ENCODE measurements at regions not wholly inside any gene's neighbourhood (a gene's known extent, or its start where the extent isn't known, plus 50 kb on each side); places are given as distances from the start of the nearest gene placed in this dataset.
A peak's percentile ranks its signal among the peaks of the same experiment; 100 is the strongest.

DNA sequence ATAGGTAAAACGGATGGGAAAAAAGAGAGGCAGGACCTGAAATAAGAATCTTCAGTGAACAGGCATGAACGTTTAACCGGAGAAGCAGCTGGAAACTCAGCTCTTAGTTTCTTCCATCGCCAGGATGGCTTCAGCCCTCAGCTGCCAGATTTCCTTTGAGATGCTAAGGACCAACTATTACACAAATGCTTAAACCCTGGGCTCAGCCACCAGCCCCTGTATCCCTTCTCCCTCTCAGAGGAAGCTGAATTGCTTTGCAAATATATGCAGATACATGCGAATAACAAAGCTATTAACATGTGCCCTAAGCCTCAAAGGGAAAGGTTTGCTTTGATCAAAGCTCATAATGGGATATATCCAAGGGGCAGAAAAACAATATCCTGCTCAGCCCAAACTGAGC is 515.1 kb downstream of the OMA1 start:
- peak overlapping the region; percentile 92 for H3K27ac ChIP-seq (ENCODE audit: low read length)
- no CpG with 5 or more reads among the region's 5 CpGs for WGBS (ENCODE audit: insufficient coverage, insufficient read length)
- no peaks in the 10 kb centered on the region for H3K36me3 ChIP-seq (ENCODE audit: control insufficient read depth, insufficient read depth, low read length)
- H3K27me3 ChIP-seq (ENCODE audit: control insufficient read depth, insufficient read depth, low read length): no peaks in the 10 kb centered on the region
- DNase-seq (ENCODE audit: low read depth, low spot score): peak; percentile 75
- no peak overlapping the region for H3K4me3 ChIP-seq (ENCODE audit: low read length)
- peaks cover 10% of the 10 kb centered on the region for H3K4me1 ChIP-seq (ENCODE audit: control insufficient read depth, insufficient read depth, low read length)
- no peaks in the 10 kb centered on the region for H3K9me3 ChIP-seq (ENCODE audit: control insufficient read depth, insufficient read depth, low read length)

DNA sequence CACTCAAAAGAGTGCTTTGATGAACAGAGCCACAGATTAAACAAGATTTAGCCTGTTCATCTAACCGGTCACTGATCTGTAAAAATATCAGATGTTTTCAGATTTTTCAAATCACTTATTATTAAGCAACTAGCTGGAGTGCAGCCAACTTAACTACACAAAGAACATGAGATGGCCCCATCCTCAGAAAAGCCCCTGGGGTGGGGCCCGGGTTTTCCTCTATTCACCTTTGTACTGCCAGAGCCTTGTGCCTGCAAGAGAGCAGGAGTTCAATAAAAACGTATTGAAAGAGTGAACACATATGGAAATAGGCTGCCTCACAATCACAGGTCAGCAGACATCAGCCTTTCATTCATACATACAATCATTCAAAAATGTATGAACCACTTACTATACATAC is 516.1 kb downstream of the OMA1 start:
- WGBS (ENCODE audit: insufficient coverage, insufficient read length): no CpG with 5 or more reads among the region's 3 CpGs
- no peaks in the 10 kb centered on the region for H3K9me3 ChIP-seq (ENCODE audit: control insufficient read depth, insufficient read depth, low read length)
- no peak overlapping the region for H3K4me3 ChIP-seq (ENCODE audit: low read length)
- H3K36me3 ChIP-seq (ENCODE audit: control insufficient read depth, insufficient read depth, low read length): no peaks in the 10 kb centered on the region
- no peaks in the 10 kb centered on the region for H3K27me3 ChIP-seq (ENCODE audit: control insufficient read depth, insufficient read depth, low read length)
- DNase-seq (ENCODE audit: low read depth, low spot score): no peak
- H3K27ac ChIP-seq (ENCODE audit: low read length): peak overlapping the region; percentile 92
- H3K4me1 ChIP-seq (ENCODE audit: control insufficient read depth, insufficient read depth, low read length): peaks cover 10% of the 10 kb centered on the region

- H3K9me3 ChIP-seq (ENCODE audit: control insufficient read depth, insufficient read depth, low read length): no peaks in the 10 kb centered on the region
- DNase-seq (ENCODE audit: low read depth, low spot score): no peak
- H3K36me3 ChIP-seq (ENCODE audit: control insufficient read depth, insufficient read depth, low read length): no peaks in the 10 kb centered on the region
- H3K27me3 ChIP-seq (ENCODE audit: control insufficient read depth, insufficient read depth, low read length): no peaks in the 10 kb centered on the region
- H3K4me3 ChIP-seq (ENCODE audit: low read length): no peak overlapping the region
- H3K4me1 ChIP-seq (ENCODE audit: control insufficient read depth, insufficient read depth, low read length): no peaks in the 10 kb centered on the region; the same call in 1 of the 2 replicates
- WGBS (ENCODE audit: insufficient coverage, insufficient read length): 100% methylated on average over 2 of the region's 3 CpGs
- H3K27ac ChIP-seq (ENCODE audit: low read length): no peak overlapping the region
Measured at GRCh38 chr1:58017641-58018040, 528.9 kb downstream of the OMA1 start.

DNA sequence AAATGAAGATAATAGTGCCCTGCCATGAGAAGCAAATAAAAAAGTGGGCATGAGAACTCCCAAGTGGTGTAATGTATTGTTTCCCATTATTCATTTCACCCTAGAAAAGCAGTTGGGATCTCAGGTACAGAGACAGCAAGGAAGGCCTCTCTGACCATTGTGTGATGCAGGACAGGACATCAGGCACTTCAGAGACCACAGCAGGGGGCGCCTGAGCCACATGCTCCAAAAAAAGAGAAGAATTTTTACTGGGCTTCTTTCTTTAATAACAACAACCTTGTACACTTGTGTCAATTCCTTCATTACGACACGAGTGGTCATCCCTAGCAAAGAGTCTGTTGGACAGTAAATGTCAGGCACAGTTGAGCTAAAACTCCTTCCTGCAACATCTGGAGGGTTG is 533.3 kb downstream of the OMA1 start:
- H3K4me3 ChIP-seq (ENCODE audit: low read length): no peak overlapping the region
- no peaks in the 10 kb centered on the region for H3K36me3 ChIP-seq (ENCODE audit: control insufficient read depth, insufficient read depth, low read length)
- DNase-seq (ENCODE audit: low read depth, low spot score): no peak
- H3K9me3 ChIP-seq (ENCODE audit: control insufficient read depth, insufficient read depth, low read length): no peaks in the 10 kb centered on the region
- H3K27me3 ChIP-seq (ENCODE audit: control insufficient read depth, insufficient read depth, low read length): no peaks in the 10 kb centered on the region
- H3K4me1 ChIP-seq (ENCODE audit: control insufficient read depth, insufficient read depth, low read length): no peaks in the 10 kb centered on the region; the same call in 1 of the 2 replicates
- no CpG with 5 or more reads among the region's 3 CpGs for WGBS (ENCODE audit: insufficient coverage, insufficient read length)
- no peak overlapping the region for H3K27ac ChIP-seq (ENCODE audit: low read length)

DNA sequence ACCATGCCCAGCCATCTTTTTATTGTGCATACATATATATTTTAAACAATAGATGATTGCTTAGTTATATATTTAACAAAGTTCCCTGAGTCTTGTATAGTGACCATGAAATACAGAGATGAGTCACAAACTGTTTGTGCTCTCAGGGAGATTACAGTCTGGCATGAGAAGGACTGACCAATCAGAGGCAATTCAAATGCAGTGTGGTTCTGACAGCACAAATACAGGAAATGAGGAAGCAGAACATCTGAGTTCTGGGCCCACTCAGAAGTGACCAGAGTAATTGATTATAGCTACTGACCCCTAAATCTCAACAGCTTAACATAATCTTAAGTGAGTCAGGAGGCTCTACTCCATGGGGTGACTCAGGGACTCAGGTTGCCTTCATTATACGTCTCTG is 534.5 kb downstream of the OMA1 start:
- no peak for DNase-seq (ENCODE audit: low read depth, low spot score)
- WGBS (ENCODE audit: insufficient coverage, insufficient read length): no CpG with 5 or more reads among the region's 1 CpG
- no peaks in the 10 kb centered on the region for H3K9me3 ChIP-seq (ENCODE audit: control insufficient read depth, insufficient read depth, low read length)

GRCh38 chr1:58006421-58007046 is 540.0 kb downstream of the OMA1 start:
- peak; percentile 83 for DNase-seq (ENCODE audit: low read depth, low spot score)
- no CpG with 5 or more reads among the region's 4 CpGs for WGBS (ENCODE audit: insufficient coverage, insufficient read length)

More for the DNA sequence above, 534.5 kb downstream of the OMA1 start:
- H3K4me1 ChIP-seq (ENCODE audit: control insufficient read depth, insufficient read depth, low read length): no peaks in the 10 kb centered on the region; the same call in 1 of the 2 replicates
- H3K27ac ChIP-seq (ENCODE audit: low read length): no peak overlapping the region
- H3K27me3 ChIP-seq (ENCODE audit: control insufficient read depth, insufficient read depth, low read length): no peaks in the 10 kb centered on the region
- H3K36me3 ChIP-seq (ENCODE audit: control insufficient read depth, insufficient read depth, low read length): no peaks in the 10 kb centered on the region
- H3K4me3 ChIP-seq (ENCODE audit: low read length): no peak overlapping the region

DNA sequence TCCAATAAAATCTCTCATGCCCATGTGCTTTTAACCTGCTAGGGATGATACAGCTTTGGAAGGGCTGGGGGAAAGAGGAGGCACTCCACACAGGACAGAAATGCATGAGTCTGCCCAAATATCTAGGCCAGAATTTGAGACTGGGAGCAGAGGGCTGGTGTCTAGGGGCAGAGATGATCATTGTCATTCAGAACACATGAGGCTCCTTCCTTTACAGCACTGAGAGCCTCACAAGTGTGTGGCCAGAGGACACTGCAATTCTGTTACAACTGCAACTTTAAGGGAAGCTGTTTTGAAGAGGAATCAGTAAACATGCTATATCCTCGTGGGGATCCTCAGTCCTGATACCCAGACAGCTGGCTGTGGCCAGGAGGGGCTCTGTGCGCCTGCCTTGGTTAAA is 541.3 kb downstream of the OMA1 start:
- Histone ChIP-seq H3K4me1 (ENCODE audit: control insufficient read depth, insufficient read depth, low read length) (peaks cover 7% of the 10 kb centered on the region), H3K36me3 (ENCODE audit: control insufficient read depth, insufficient read depth, low read length) (no peaks in the 10 kb centered on the region), H3K4me3 (ENCODE audit: low read length) (no peak overlapping the region), H3K9me3 (ENCODE audit: control insufficient read depth, insufficient read depth, low read length) (no peaks in the 10 kb centered on the region), H3K27ac (ENCODE audit: low read length) (no peak overlapping the region), H3K27me3 (ENCODE audit: control insufficient read depth, insufficient read depth, low read length) (no peaks in the 10 kb centered on the region)
- no CpG with 5 or more reads among the region's 2 CpGs for WGBS (ENCODE audit: insufficient coverage, insufficient read length)
- no peak for DNase-seq (ENCODE audit: low read depth, low spot score)

More at GRCh38 chr1:58006421-58007046, 540.0 kb downstream of the OMA1 start:
- Histone ChIP-seq H3K27ac (ENCODE audit: low read length) (no peak overlapping the region), H3K4me3 (ENCODE audit: low read length) (no peak overlapping the region), H3K4me1 (ENCODE audit: control insufficient read depth, insufficient read depth, low read length) (peaks cover 7% of the 10 kb centered on the region), H3K36me3 (ENCODE audit: control insufficient read depth, insufficient read depth, low read length) (no peaks in the 10 kb centered on the region), H3K27me3 (ENCODE audit: control insufficient read depth, insufficient read depth, low read length) (no peaks in the 10 kb centered on the region), H3K9me3 (ENCODE audit: control insufficient read depth, insufficient read depth, low read length) (no peaks in the 10 kb centered on the region)

DNA sequence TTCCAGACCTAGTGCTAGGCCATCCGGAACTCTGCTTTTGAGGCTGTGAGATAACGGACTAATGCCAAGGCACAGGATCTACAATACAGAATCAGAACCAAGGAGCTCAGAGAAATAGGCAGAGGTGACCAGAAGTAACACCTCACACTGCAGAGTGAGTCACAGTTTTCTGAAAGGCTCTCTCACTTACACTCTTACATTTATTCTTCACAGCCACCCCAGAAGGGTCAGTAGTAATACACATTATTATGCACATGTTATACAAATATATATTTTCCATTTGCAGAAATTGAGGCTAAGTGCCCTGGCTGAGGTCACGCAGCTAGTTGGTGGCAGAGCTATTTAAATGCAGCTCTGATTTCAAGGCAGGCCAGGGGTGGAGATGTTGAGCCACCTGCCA is 542.5 kb downstream of the OMA1 start:
- DNase-seq (ENCODE audit: low read depth, low spot score): no peak
- Histone ChIP-seq H3K9me3 (ENCODE audit: control insufficient read depth, insufficient read depth, low read length) (no peaks in the 10 kb centered on the region), H3K4me1 (ENCODE audit: control insufficient read depth, insufficient read depth, low read length) (peaks cover 7% of the 10 kb centered on the region), H3K36me3 (ENCODE audit: control insufficient read depth, insufficient read depth, low read length) (no peaks in the 10 kb centered on the region), H3K4me3 (ENCODE audit: low read length) (no peak overlapping the region), H3K27me3 (ENCODE audit: control insufficient read depth, insufficient read depth, low read length) (no peaks in the 10 kb centered on the region), H3K27ac (ENCODE audit: low read length) (peak overlapping the region; percentile 16)
- WGBS (ENCODE audit: insufficient coverage, insufficient read length): no CpG with 5 or more reads among the region's 3 CpGs

- WGBS (ENCODE audit: insufficient coverage, insufficient read length): no CpG with 5 or more reads among the region's 3 CpGs
- H3K36me3 ChIP-seq (ENCODE audit: control insufficient read depth, insufficient read depth, low read length): no peaks in the 10 kb centered on the region
- DNase-seq (ENCODE audit: low read depth, low spot score): no peak
- H3K27ac ChIP-seq (ENCODE audit: low read length): no peak overlapping the region
- peaks cover 7% of the 10 kb centered on the region for H3K4me1 ChIP-seq (ENCODE audit: control insufficient read depth, insufficient read depth, low read length)
- no peak overlapping the region for H3K4me3 ChIP-seq (ENCODE audit: low read length)
- no peaks in the 10 kb centered on the region for H3K27me3 ChIP-seq (ENCODE audit: control insufficient read depth, insufficient read depth, low read length)
- no peaks in the 10 kb centered on the region for H3K9me3 ChIP-seq (ENCODE audit: control insufficient read depth, insufficient read depth, low read length)
Measured at GRCh38 chr1:58003059-58003458, 543.5 kb downstream of the OMA1 start.

GRCh38 chr1:58000821-58001220 is 545.7 kb downstream of the OMA1 start:
- Histone ChIP-seq H3K4me3 (ENCODE audit: low read length) (no peak overlapping the region), H3K36me3 (ENCODE audit: control insufficient read depth, insufficient read depth, low read length) (no peaks in the 10 kb centered on the region), H3K27me3 (ENCODE audit: control insufficient read depth, insufficient read depth, low read length) (no peaks in the 10 kb centered on the region), H3K4me1 (ENCODE audit: control insufficient read depth, insufficient read depth, low read length) (peaks cover 7% of the 10 kb centered on the region), H3K27ac (ENCODE audit: low read length) (no peak overlapping the region), H3K9me3 (ENCODE audit: control insufficient read depth, insufficient read depth, low read length) (no peaks in the 10 kb centered on the region)
- no CpG with 5 or more reads among the region's 1 CpG for WGBS (ENCODE audit: insufficient coverage, insufficient read length)
- DNase-seq (ENCODE audit: low read depth, low spot score): no peak

- no peak for DNase-seq (ENCODE audit: low read depth, low spot score)
- H3K36me3 ChIP-seq (ENCODE audit: control insufficient read depth, insufficient read depth, low read length): no peaks in the 10 kb centered on the region
- H3K4me1 ChIP-seq (ENCODE audit: control insufficient read depth, insufficient read depth, low read length): peaks cover 7% of the 10 kb centered on the region
- no peaks in the 10 kb centered on the region for H3K9me3 ChIP-seq (ENCODE audit: control insufficient read depth, insufficient read depth, low read length)
- no peak overlapping the region for H3K27ac ChIP-seq (ENCODE audit: low read length)
- no peak overlapping the region for H3K4me3 ChIP-seq (ENCODE audit: low read length)
- no CpG with 5 or more reads among the region's 1 CpG for WGBS (ENCODE audit: insufficient coverage, insufficient read length)
- no peaks in the 10 kb centered on the region for H3K27me3 ChIP-seq (ENCODE audit: control insufficient read depth, insufficient read depth, low read length)
Measured at GRCh38 chr1:58000116-58000515, 546.4 kb downstream of the OMA1 start.

All from iPS DF 6.9 (cell line).